ENCODE measurements at regions not wholly inside any gene's neighbourhood (a gene's known extent, or its start where the extent isn't known, plus 50 kb on each side); places are given as distances from the start of the nearest gene placed in this dataset.
A peak's percentile ranks its signal among the peaks of the same experiment; 100 is the strongest.

GRCh38 chr17:13750816-13751793, 149.4 kb upstream of the HS3ST3A1 start:
- peak; percentile 43 for FAIRE-seq
- TF ChIP-seq POLR2A (IDR thresholded peaks at IDR 0.05; ENCODE audit: low read depth, low read length), result no peak

DNA sequence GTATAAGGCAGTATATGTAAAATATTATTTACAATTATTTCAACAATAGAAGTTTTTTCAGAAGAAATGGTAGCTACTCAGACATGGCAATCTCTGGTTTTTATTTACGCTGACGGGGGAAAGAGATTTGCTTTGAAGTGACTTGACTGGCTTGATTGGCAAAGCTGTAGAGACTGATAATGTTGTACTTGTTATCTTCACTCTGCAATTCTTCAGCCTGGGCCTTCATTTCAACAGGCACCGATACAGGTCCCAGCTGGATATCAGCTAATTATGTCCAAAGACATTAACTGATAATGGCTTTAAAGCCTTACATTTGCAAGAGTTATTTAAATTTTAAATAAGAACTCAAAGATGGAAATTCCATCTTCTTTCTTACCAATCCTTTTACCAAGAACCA, 151.4 kb upstream of the HS3ST3A1 start:
- FAIRE-seq (no peak), DNase-seq (ENCODE audit: insufficient read length, low spot score) (no peak)
- TF ChIP-seq POLR2A (IDR thresholded peaks at IDR 0.05; ENCODE audit: low read depth, low read length), result no peak

More at GRCh38 chr17:13750816-13751793, 149.4 kb upstream of the HS3ST3A1 start:
- peak; percentile 20 for DNase-seq (ENCODE audit: insufficient read length, low spot score)

DNA sequence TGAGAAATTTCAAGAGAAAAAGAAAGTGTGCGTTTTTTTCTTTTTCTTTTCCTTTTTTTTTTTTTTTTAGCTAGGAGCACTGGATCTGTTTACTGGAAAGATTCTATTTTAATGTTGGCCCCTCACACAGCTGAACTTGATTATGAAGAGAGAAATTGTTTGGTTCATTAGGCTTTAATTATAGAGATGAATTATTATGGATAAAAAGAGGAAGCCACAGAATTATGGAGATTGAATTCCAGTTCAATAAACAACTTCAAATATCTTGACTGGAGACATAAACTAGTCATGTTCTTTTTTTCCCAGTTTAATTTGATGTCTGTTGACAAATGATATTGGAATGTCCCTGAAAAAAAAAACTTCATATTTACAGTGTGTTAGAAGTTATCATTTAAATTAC, 152.0 kb upstream of the HS3ST3A1 start:
- no peak for TF ChIP-seq POLR2A (IDR thresholded peaks at IDR 0.05; ENCODE audit: low read depth, low read length)
- DNase-seq (ENCODE audit: insufficient read length, low spot score) (no peak), FAIRE-seq (no peak)

DNA sequence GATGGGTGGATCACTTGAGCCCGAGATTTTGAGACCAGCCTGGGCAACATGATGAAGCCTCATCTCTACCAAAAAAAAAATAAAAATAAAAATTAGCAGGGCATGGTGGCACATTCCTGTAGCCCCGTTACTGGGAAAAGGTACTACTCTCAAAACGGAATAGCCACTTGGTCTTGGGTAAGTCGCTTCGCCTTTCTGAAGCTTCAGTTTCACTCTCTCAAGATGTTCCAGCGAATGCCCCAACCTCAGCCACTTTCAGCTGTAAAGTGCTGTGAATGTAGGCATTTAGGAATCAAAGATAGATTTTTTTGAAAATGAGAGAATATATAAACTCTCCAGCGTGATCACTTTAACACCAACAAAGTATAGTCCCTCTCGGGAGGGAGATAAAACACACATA, 154.1 kb upstream of the HS3ST3A1 start:
- FAIRE-seq, result no peak

GRCh38 chr17:13756763-13757162, 155.0 kb upstream of the HS3ST3A1 start:
- no peak for FAIRE-seq
- TF ChIP-seq POLR2A (IDR thresholded peaks at IDR 0.05; ENCODE audit: low read depth, low read length), result no peak

More for the DNA sequence above, 154.1 kb upstream of the HS3ST3A1 start:
- TF ChIP-seq POLR2A (IDR thresholded peaks at IDR 0.05; ENCODE audit: low read depth, low read length), result no peak
- DNase-seq (ENCODE audit: insufficient read length, low spot score), result no peak

DNA sequence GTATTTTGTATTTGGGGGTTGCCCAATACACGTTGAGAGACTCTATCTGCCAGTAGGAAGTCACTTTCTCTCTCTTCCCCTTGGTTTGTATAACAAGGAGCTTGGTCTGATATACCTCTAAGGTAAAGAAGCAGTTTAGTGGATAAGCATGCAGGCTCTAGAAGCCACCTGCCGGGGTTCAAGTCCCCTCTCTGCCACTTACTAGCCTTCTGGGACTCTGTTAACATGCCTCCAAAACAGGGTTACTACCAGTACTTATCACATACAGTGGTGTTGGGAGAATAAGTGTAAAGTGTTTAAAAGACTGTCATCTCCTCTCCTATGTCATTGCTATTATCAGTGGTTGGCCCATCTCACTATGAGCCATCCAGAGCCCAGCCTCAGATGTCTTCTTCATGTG, 156.1 kb upstream of the HS3ST3A1 start:
- DNase-seq (ENCODE audit: insufficient read length, low spot score) (no peak), FAIRE-seq (no peak)
- no peak for TF ChIP-seq POLR2A (IDR thresholded peaks at IDR 0.05; ENCODE audit: low read depth, low read length)

More at GRCh38 chr17:13756763-13757162, 155.0 kb upstream of the HS3ST3A1 start:
- DNase-seq (ENCODE audit: insufficient read length, low spot score), result no peak

DNA sequence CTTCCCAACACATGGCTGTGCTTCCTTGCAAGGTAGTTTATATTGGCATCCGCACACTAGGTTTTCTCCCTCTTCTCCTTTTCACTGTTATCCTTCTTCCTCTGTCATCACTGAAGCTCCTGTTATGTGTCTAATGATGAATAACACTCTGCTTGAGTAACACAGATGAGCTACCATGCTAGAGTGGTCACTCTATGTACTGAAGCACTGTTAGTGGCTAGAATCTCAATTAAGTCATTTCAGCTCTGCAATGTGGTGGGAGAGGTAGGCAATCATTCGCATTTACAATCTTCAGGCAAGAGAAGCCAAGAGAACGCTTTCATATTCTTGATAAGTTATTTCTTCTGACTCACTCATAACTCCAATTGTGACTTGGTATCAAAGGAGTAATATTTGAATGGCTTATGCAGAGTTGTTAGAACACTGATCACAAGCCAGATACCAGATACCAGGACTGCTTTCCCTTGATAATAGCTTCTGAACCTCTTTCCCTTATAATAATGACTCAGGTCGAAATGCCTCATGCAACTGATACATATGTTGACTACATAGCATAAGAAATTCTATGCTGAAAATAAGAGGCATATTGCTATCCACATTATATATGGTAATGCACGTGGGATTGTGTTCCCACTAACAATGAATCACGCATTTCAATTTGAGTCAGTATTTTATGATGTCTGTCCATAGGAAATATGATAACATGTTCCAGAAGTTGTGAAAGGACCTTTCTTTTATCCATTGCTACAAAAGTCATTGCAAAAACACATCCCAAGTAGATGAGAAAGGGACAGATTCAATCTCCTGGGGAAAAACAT, 158.0 kb upstream of the HS3ST3A1 start:
- no peak for FAIRE-seq
- no peak for DNase-seq (ENCODE audit: insufficient read length, low spot score)

DNA sequence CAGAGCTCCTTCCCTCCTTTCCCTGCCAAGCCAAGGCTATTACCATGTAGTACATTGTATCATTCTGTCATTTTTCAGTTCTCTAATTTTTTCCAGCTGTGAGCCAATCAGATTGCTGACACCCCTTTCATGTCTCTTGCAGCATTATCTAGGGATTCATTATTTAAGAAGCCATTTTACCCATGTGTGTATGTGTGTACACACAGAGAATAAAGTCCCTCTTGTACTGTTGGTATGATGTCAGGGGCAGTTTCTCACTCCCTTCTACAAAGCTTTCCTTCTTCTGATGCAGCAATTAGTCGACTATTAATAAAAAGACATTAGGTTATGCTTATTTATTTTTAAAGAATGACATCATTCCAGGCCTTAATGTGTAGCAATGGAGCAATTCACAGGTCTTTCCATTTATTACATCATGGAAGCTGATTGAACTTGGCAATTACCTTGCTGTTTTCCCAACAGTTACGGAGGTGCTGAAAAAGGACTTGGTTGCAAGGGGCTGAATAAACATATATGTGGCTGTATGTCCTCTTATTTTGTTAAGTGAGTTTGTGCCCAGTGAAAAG, 159.4 kb upstream of the HS3ST3A1 start:
- TF ChIP-seq POLR2A (IDR thresholded peaks at IDR 0.05; ENCODE audit: low read depth, low read length), result no peak
- FAIRE-seq (no peak), DNase-seq (ENCODE audit: insufficient read length, low spot score) (no peak)

More for the DNA sequence above, 158.0 kb upstream of the HS3ST3A1 start:
- TF ChIP-seq POLR2A (IDR thresholded peaks at IDR 0.05; ENCODE audit: low read depth, low read length), result no peak

DNA sequence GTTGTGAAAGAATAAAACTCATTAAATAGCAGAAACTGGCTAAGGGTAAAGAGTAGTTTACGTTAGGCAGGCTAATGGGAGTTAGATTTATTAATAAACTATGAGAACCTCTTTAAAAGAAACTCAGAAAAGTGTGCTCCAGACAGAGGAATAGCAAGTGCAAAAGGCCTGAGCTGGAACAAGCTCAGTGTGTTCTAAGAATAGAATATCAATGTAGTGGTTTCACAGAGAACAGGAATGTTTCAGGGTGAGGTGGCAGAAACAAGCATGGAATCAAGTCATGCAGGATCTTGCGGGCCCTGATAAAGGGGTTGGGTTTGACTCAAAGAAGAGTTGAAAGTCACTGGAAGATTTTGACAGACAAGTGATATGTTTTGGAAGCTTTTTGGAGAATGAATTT, 164.0 kb upstream of the HS3ST3A1 start:
- no peak for FAIRE-seq
- no peak for TF ChIP-seq POLR2A (IDR thresholded peaks at IDR 0.05; ENCODE audit: low read depth, low read length)
- no peak for DNase-seq (ENCODE audit: insufficient read length, low spot score)

- TF ChIP-seq POLR2A (IDR thresholded peaks at IDR 0.05; ENCODE audit: low read depth, low read length), result no peak
- no peak for DNase-seq (ENCODE audit: insufficient read length, low spot score)
- FAIRE-seq, result no peak
Observed at GRCh38 chr17:13770702-13771101, 169.0 kb upstream of the HS3ST3A1 start.

DNA sequence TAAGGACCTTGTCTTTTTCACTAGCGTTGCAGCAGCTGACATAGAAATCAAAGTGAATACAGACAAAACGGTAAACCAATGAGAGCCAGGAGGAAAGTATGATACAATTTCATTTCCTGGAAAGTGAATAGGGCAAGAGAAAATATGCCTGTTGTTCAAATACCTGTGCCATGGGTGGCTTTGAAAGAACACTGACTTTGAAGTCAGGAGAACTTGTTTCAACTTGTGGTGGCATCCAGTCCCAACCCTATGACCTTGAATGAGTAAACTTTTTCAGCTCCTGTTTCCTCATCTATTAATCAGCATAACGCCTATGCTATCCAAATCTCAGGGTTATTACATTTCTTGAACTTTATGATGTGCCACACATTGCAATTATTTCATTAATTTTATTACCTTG, 173.7 kb upstream of the HS3ST3A1 start:
- no peak for TF ChIP-seq POLR2A (IDR thresholded peaks at IDR 0.05; ENCODE audit: low read depth, low read length)
- FAIRE-seq (no peak), DNase-seq (ENCODE audit: insufficient read length, low spot score) (no peak)

- no peak for FAIRE-seq
Observed at GRCh38 chr17:13776027-13776551, 174.4 kb upstream of the HS3ST3A1 start.

DNA sequence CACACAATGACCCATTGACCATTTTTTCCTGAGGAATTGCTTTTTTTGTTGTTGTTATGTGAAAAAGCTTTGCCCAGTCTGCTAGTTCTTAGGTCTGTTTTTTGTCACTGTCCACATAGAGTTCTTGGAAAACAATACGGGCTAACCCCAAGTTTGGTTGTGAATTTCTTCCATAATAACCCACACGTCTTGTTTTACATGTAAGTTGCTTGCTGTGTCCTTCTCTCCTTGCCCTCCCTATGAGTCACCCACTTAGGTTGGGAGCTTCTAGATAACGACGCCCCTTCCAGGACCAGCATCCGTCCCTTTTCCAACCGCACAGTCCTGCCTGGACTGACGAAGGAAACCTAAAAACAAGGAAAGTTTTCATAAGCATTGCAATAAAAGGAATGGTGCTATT, 175.3 kb upstream of the HS3ST3A1 start:
- no peak for TF ChIP-seq POLR2A (IDR thresholded peaks at IDR 0.05; ENCODE audit: low read depth, low read length)
- FAIRE-seq (no peak), DNase-seq (ENCODE audit: insufficient read length, low spot score) (no peak)

More at GRCh38 chr17:13776027-13776551, 174.4 kb upstream of the HS3ST3A1 start:
- no peak for DNase-seq (ENCODE audit: insufficient read length, low spot score)
- TF ChIP-seq POLR2A (IDR thresholded peaks at IDR 0.05; ENCODE audit: low read depth, low read length), result no peak
